NCI-H1105 (cell line): ENCODE measurements at regions not wholly inside any gene's neighbourhood (a gene's known extent, or its start where the extent isn't known, plus 50 kb on each side); places are given as distances from the start of the nearest gene placed in this dataset.

Source experiments
- DNase-seq: peaks from one replicate; lab custom pipeline; 2025; lab: John Stamatoyannopoulos, UW

DNA sequence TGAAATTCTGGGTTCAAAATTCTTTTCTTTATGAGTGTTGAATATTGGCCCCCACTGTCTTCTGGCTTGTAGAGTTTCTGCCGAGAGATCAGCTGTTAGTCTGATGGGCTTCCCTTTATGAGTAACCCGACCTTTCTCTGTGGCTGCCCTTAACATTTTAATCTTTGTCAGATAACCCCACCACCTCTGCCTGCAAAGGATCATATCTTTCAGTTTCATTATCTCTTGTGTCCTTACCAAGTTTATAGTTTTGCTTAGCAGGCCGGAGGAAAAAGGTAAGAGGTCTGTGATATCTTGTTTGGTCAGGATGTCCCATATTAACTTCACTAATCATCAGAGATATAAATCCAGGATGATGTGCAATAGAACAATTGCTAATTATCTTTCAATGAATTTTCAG, 970.2 kb upstream of the TYRP1 start:
- DNase-seq, result no peak

DNA sequence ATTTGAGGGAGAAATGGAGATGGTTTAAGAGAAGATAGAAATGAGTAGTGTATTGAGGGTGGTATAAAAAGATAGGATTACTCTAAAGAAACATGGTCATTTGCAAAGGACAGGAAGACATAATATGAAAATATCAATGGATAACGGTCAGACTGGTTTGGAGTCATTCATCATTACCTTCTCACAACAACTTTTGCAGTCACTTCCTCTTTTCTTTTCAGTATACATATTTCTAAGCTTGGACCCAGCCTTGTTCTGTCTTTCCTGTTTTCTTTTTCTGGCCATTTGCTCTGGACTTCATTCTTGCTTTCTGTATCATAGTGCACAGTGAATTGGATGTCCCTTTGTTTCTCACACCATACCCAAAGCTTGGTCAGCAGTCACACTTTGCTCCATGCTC, 966.5 kb upstream of the TYRP1 start:
- DNase-seq, result no peak

GRCh38 chr9:11735391-11735790, 957.8 kb upstream of the TYRP1 start:
- DNase-seq, result no peak

GRCh38 chr9:11742471-11742870, 950.7 kb upstream of the TYRP1 start:
- DNase-seq, result no peak

GRCh38 chr9:11743356-11743755, 949.8 kb upstream of the TYRP1 start:
- DNase-seq, result no peak

DNA sequence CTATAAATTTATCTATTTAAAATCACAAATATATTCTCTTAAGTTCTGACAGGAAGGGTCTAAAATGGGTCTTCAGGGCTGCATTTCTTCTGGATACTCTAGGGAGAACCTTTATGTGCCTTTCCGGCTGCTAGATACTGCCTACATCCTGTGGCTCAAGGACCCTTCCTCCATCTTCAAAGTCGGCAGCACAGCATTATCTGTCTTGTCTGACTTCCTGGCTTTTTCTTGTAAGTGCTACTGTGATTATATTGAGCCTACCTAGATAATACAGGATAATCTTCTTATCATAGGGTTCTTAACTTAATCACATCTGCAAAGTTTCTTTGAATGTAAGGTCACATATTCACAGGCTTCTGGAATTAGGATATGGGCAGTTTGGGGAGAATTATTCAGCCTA, 943.8 kb upstream of the TYRP1 start:
- no peak for DNase-seq

GRCh38 chr9:11755951-11756350, 937.2 kb upstream of the TYRP1 start:
- DNase-seq, result no peak

GRCh38 chr9:11757408-11757807, 935.8 kb upstream of the TYRP1 start:
- DNase-seq, result no peak

GRCh38 chr9:11758016-11758415, 935.2 kb upstream of the TYRP1 start:
- DNase-seq, result no peak

DNA sequence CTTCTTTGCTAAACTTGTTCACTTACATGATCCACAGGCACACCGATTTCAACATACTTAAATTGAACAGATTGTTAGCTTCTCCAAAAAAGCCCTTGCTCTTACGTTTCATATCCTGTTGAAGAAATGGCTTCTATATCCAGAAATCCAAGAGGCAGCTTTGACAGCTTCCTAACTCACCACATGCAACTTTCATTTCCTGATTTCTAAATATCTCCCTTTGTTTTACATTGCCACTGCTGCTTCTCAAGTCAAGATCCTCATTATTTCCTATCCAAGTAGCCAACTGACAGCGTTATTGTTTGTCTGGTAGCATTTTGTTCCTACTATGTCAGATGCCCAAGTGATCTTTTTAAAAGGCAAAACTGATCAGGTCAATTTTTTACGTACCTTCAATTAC, 913.2 kb upstream of the TYRP1 start:
- DNase-seq, result no peak

- no peak for DNase-seq
Observed at GRCh38 chr9:11792870-11793269, 900.3 kb upstream of the TYRP1 start.

DNA sequence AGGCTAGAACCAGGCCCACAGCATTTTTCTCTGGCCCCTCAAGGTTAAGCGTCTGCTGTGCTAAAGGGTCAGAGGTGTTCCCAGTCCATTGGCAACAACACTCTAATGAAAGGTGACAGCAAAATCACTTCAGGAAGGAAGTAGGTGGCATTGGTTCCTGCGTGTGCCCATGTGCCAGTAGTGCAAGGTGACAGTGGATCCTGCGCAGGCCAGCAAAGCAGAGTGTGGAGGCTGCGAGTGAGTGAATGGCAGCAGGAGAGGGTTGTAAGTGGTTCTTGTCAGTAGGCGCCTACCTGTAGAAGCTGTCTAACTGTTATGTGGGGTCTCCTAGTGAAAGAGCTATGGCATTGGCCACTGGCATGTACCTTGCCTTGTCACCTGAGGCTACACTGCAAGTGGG, 898.2 kb upstream of the TYRP1 start:
- no peak for DNase-seq

DNA sequence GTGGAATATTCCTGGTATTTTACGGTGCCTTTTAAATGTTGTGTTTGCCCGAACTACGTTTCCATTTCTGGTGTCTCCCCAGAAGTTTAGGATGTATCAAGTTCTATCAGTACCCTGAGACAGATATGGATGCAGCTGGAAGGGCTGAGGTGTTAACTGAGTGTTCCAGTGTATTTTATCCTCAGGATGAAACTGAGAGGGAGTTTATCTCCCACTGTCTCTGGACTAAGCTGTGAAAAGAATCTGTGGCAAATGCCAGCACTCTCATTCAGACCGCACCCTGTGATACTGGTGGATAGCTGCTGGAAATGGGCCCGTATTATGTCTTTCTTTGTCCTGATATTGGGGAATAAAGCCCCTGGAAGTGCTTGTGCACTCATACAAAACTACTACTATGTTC, 887.2 kb upstream of the TYRP1 start:
- DNase-seq, result no peak

GRCh38 chr9:11821306-11821975, 871.7 kb upstream of the TYRP1 start:
- DNase-seq, result no peak

GRCh38 chr9:11828201-11828600, 865.0 kb upstream of the TYRP1 start:
- DNase-seq, result no peak

GRCh38 chr9:11833056-11833455, 860.1 kb upstream of the TYRP1 start:
- no peak for DNase-seq

DNA sequence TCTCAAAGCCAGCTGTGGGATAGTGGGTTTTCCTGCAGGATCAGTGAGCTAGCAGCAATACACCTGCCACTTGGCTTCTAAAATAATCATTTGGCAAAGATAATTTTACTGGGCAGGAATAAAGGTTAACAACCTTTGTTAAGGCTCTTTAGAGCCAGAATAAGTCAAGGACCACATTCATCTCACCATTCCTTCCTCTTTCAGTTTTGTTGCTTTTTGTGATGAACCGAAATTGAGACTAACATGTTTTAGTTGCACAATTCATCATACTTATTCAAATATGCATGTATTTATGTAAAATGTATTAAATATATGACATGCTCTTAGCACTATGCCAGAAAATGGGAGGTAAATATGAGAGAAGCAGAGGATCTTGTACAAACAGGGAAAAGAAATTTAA, 824.4 kb upstream of the TYRP1 start:
- DNase-seq, result peak; percentile 40

DNA sequence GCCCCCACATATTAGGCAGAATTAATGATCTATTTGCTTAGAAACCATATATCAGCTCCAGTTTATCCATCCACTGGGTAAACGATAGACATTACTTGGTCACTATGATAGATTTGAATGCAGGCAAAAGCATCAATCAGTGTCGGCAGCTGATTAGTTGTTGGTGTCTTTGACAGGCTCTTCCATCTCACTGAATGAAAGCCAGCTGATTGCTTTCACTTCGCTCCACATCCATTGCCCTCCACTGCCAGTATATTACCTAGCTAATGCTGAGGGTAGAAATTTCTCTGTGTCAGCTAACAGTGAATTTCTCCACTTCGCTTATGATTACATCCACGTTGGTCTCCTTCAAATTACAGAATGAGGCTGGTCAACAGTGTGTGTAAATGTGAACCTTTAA, 821.3 kb upstream of the TYRP1 start:
- peak; percentile 85 for DNase-seq

DNA sequence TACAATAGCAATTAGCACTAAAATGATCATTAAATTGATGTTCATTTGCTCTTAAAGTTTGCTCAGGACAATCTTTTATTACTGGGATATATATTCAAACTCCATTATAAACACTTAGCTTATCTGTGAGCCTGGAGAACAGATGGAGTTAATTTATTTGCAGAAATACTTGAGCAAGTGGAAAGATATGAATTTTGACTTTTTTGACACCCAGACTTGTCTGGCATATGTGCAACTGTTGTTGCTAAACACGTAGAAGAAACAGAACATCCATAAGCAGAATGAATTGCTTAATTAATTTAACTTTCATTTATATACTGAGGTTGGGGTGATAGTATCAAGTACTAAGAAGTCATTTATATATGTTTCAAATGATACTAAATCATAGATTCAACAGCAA, 820.7 kb upstream of the TYRP1 start:
- peak; percentile 76 for DNase-seq

- no peak for DNase-seq
Observed at GRCh38 chr9:11874414-11874813, 818.8 kb upstream of the TYRP1 start.

DNA sequence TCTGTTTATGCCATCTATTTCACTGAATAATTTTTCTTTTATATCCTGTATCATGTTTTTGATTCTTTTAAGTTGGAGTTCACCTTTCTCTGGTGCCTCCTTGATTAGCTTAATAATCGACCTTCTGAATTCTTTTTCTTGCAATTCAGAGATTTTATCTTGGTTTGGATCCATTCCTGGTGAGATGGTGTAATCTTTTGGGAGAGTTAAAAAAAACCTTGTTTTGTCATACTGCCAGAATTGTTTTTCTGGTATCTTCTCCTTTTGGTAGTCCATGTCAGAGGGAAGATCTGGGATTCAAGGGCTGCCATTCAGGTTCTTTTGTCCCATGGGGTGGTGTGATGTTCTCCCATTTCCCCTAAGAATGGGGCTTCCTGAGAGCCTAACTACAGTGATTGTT, 800.8 kb upstream of the TYRP1 start:
- DNase-seq, result no peak

DNA sequence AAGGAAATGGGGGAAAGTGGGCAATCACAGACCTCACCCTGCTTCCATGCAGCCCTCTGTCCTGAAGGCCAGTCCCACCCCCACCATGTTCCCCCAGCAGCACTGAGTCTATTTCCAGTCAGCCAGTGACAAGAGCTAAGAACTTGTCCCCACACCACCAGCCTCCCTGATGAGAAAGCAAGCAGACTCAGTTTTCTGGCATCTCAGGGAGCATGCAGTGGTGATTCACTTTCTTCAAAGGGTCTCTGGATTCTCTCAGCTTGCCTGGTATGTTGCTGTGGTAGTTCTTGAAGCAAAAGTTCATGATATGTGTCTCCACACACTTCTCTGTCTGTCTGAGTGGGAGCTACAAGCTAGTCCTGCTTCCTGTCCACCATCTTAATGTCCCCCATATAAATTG, 799.9 kb upstream of the TYRP1 start:
- no peak for DNase-seq

- DNase-seq, result no peak
Observed at GRCh38 chr9:11894136-11894535, 799.0 kb upstream of the TYRP1 start.

DNA sequence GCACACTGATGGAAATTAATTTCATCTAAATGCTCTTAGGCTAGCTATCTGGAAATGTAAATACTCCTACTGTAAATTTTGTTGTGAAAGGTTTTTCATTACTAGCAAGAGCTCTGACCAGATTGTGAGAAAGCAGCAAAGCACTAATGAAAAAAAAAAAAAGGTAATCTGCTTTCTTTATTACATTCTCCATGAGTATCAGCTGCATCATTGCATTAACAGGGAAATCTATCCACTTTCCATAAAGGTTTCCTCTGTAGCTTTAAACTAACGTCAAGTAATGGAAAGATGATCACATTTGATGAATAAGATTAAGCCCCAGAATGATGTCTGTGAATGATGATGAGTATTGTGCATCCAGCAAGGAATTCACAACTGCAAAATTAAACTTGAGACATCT, 790.6 kb upstream of the TYRP1 start:
- no peak for DNase-seq

DNA sequence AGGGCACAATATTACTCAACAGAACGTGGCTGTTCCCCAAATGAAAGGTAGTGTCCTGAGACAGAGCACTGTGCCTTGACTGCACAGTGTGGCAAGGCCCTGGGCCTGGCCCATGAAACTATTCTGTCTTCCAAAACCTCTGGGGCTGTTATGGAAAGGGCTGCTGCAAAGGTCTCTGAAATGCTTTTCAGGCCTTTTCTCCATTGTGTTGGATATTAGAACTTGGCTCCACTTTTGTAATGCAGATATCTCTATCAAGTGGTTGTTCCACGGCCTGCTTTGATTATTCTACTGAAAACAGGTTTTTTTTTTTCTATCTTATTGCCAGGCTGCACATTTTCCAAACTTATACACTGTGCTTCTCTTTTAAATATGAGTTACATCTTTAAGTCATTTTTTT, 777.5 kb upstream of the TYRP1 start:
- no peak for DNase-seq
